ENCODE measurements at regions not wholly inside any gene's neighbourhood (a gene's known extent, or its start where the extent isn't known, plus 50 kb on each side); places are given as distances from the start of the nearest gene placed in this dataset.
"Not testable (repeated sequence)": the region's sequence is repeated elsewhere in the genome, so short reads cannot be mapped to it uniquely, and the experiment has no call there.

- no peak for DNase-seq
Measured at GRCh38 chr14:82757776-82758175, 1224.1 kb upstream of the SEL1L start.

- DNase-seq, result no peak
Measured at GRCh38 chr14:82759656-82760055, 1226.0 kb upstream of the SEL1L start.

- no peak for DNase-seq
Measured at GRCh38 chr14:82766123-82766522, 1232.5 kb upstream of the SEL1L start.

GRCh38 chr14:82766996-82767395 lies 1233.3 kb upstream of the SEL1L start:
- DNase-seq, result no peak

- DNase-seq, result no peak
Measured at GRCh38 chr14:82776958-82777357, 1243.3 kb upstream of the SEL1L start.

GRCh38 chr14:82778008-82778590 lies 1244.4 kb upstream of the SEL1L start:
- no peak for DNase-seq

- DNase-seq, result no peak
Measured at GRCh38 chr14:82778601-82779000, 1244.9 kb upstream of the SEL1L start.

- DNase-seq, result no peak
Measured at GRCh38 chr14:82779301-82779700, 1245.6 kb upstream of the SEL1L start.

- DNase-seq, result no peak
Measured at GRCh38 chr14:82785756-82786482, 1252.3 kb upstream of the SEL1L start.

GRCh38 chr14:82786483-82786880 lies 1252.8 kb upstream of the SEL1L start:
- no peak for DNase-seq

- DNase-seq, result no peak
Measured at GRCh38 chr14:82796086-82796485, 1262.4 kb upstream of the SEL1L start.

- no peak for DNase-seq
Measured at GRCh38 chr14:82798276-82798675, 1264.6 kb upstream of the SEL1L start.

GRCh38 chr14:82805892-82806825 lies 1272.5 kb upstream of the SEL1L start:
- no peak for DNase-seq

- no peak for DNase-seq
Measured at GRCh38 chr14:82811246-82811645, 1277.6 kb upstream of the SEL1L start.

GRCh38 chr14:82814339-82814738 lies 1280.7 kb upstream of the SEL1L start:
- not testable (repeated sequence) for DNase-seq

GRCh38 chr14:82830596-82830995 lies 1296.9 kb upstream of the SEL1L start:
- DNase-seq, result no peak

- no peak for DNase-seq
Measured at GRCh38 chr14:82836256-82836950, 1302.8 kb upstream of the SEL1L start.

- no peak for DNase-seq
Measured at GRCh38 chr14:82837611-82838140, 1304.0 kb upstream of the SEL1L start.

GRCh38 chr14:82850576-82850975 lies 1316.9 kb upstream of the SEL1L start:
- DNase-seq, result no peak

GRCh38 chr14:82854131-82854530 lies 1320.5 kb upstream of the SEL1L start:
- DNase-seq, result no peak

- DNase-seq, result no peak
Measured at GRCh38 chr14:82854901-82855300, 1321.2 kb upstream of the SEL1L start.

- DNase-seq, result peak; percentile 16
Measured at GRCh38 chr14:82855912-82856391, 1322.3 kb upstream of the SEL1L start.

- no peak for DNase-seq
Measured at GRCh38 chr14:82861313-82861712, 1327.7 kb upstream of the SEL1L start.

Measured in NCI-H1436 (cell line).